ENCODE measurements at regions not wholly inside any gene's neighbourhood (a gene's known extent, or its start where the extent isn't known, plus 50 kb on each side); places are given as distances from the start of the nearest gene placed in this dataset.

GRCh38 chr10:2731940-2732339 lies 335.4 kb upstream of the PFKP start:
- no peaks in the 10 kb centered on the region for H3K36me3 ChIP-seq (ENCODE audit: control insufficient read depth in 5 of 5, insufficient read depth in 5 of 5, low read length in 5 of 5)

GRCh38 chr10:2729197-2729596 lies 338.2 kb upstream of the PFKP start:
- H3K4me1 ChIP-seq (ENCODE audit: control insufficient read depth in 5 of 5, insufficient read depth in 5 of 5, low read length in 5 of 5), result no peaks in the 10 kb centered on the region
- no peaks in the 10 kb centered on the region for H3K36me3 ChIP-seq (ENCODE audit: control insufficient read depth in 5 of 5, insufficient read depth in 5 of 5, low read length in 5 of 5)
- H3K27me3 ChIP-seq (ENCODE audit: control insufficient read depth in 5 of 5, insufficient read depth in 4 of 5, low read length in 5 of 5), result peaks cover 0 to 2% (median 0%) of the 10 kb centered on the region in 5 donors
- no peak overlapping the region for H3K9ac ChIP-seq (ENCODE audit: low read length in 5 of 5)
- H3K9me3 ChIP-seq (ENCODE audit: control insufficient read depth in 5 of 5, low read length in 5 of 5), result peaks cover 0 to 16% (median 4%) of the 10 kb centered on the region in 5 donors
- H3K27ac ChIP-seq (ENCODE audit: low read depth, low read length), result no peak overlapping the region
- no peak overlapping the region for H3K4me3 ChIP-seq (ENCODE audit: low read depth in 1 of 5, low read length in 5 of 5)

More at GRCh38 chr10:2731940-2732339, 335.4 kb upstream of the PFKP start:
- Histone ChIP-seq H3K4me3 (ENCODE audit: low read depth in 1 of 5, low read length in 5 of 5) (no peak overlapping the region), H3K27me3 (ENCODE audit: control insufficient read depth in 5 of 5, insufficient read depth in 4 of 5, low read length in 5 of 5) (peaks cover 0 to 2% (median 0%) of the 10 kb centered on the region in 5 donors), H3K9me3 (ENCODE audit: control insufficient read depth in 5 of 5, low read length in 5 of 5) (peaks cover 0 to 16% (median 4%) of the 10 kb centered on the region in 5 donors), H3K4me1 (ENCODE audit: control insufficient read depth in 5 of 5, insufficient read depth in 5 of 5, low read length in 5 of 5) (no peaks in the 10 kb centered on the region), H3K9ac (ENCODE audit: low read length in 5 of 5) (no peak overlapping the region), H3K27ac (ENCODE audit: low read depth, low read length) (no peak overlapping the region)

- no peaks in the 10 kb centered on the region for H3K36me3 ChIP-seq (ENCODE audit: control insufficient read depth in 5 of 5, insufficient read depth in 5 of 5, low read length in 5 of 5)
- H3K9ac ChIP-seq (ENCODE audit: low read length in 5 of 5), result no peak overlapping the region
- H3K27ac ChIP-seq (ENCODE audit: low read depth, low read length), result no peak overlapping the region
- H3K4me1 ChIP-seq (ENCODE audit: control insufficient read depth in 5 of 5, insufficient read depth in 5 of 5, low read length in 5 of 5), result no peaks in the 10 kb centered on the region
- no peak overlapping the region for H3K4me3 ChIP-seq (ENCODE audit: low read depth in 1 of 5, low read length in 5 of 5)
- peaks cover 0 to 18% (median 4%) of the 10 kb centered on the region in 5 donors for H3K9me3 ChIP-seq (ENCODE audit: control insufficient read depth in 5 of 5, low read length in 5 of 5)
- peaks cover 0 to 2% (median 0%) of the 10 kb centered on the region in 5 donors for H3K27me3 ChIP-seq (ENCODE audit: control insufficient read depth in 5 of 5, insufficient read depth in 4 of 5, low read length in 5 of 5)
Measured at GRCh38 chr10:2728087-2728486, 339.3 kb upstream of the PFKP start.

GRCh38 chr10:2716596-2716995 lies 350.8 kb upstream of the PFKP start:
- Histone ChIP-seq H3K27ac (ENCODE audit: low read depth, low read length) (no peak overlapping the region), H3K9me3 (ENCODE audit: control insufficient read depth in 5 of 5, low read length in 5 of 5) (peaks cover 0 to 2% (median 0%) of the 10 kb centered on the region in 5 donors), H3K9ac (ENCODE audit: low read length in 5 of 5) (no peak overlapping the region), H3K4me3 (ENCODE audit: low read depth in 1 of 5, low read length in 5 of 5) (no peak overlapping the region), H3K4me1 (ENCODE audit: control insufficient read depth in 5 of 5, insufficient read depth in 5 of 5, low read length in 5 of 5) (no peaks in the 10 kb centered on the region), H3K27me3 (ENCODE audit: control insufficient read depth in 5 of 5, insufficient read depth in 4 of 5, low read length in 5 of 5) (peaks cover 0 to 3% (median 0%) of the 10 kb centered on the region in 5 donors), H3K36me3 (ENCODE audit: control insufficient read depth in 5 of 5, insufficient read depth in 5 of 5, low read length in 5 of 5) (no peaks in the 10 kb centered on the region)

DNA sequence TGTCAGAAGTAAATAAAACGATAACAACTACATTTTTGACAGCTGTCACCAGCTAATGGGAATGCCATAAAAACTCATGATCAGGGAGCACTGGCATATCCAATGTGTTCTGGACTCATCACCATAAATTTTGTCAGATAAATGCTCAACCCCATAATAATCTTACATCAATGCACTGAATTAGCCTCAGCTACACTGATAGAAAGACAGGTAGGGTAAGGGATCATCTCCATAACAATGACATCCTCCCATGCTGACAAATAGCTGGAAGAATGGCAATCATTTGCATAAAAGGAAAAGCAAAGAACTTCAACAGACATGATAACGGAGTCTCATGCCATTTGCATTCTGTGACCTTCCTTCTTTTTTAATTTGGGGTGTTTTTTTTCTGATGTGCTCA lies 352.8 kb upstream of the PFKP start:
- Histone ChIP-seq H3K9ac (ENCODE audit: low read length in 5 of 5) (no peak overlapping the region), H3K36me3 (ENCODE audit: control insufficient read depth in 5 of 5, insufficient read depth in 5 of 5, low read length in 5 of 5) (no peaks in the 10 kb centered on the region), H3K9me3 (ENCODE audit: control insufficient read depth in 5 of 5, low read length in 5 of 5) (peaks cover 0 to 2% (median 0%) of the 10 kb centered on the region in 5 donors), H3K27me3 (ENCODE audit: control insufficient read depth in 5 of 5, insufficient read depth in 4 of 5, low read length in 5 of 5) (peaks cover 0 to 3% (median 0%) of the 10 kb centered on the region in 5 donors), H3K4me1 (ENCODE audit: control insufficient read depth in 5 of 5, insufficient read depth in 5 of 5, low read length in 5 of 5) (no peaks in the 10 kb centered on the region), H3K4me3 (ENCODE audit: low read depth in 1 of 5, low read length in 5 of 5) (no peak overlapping the region), H3K27ac (ENCODE audit: low read depth, low read length) (no peak overlapping the region)

DNA sequence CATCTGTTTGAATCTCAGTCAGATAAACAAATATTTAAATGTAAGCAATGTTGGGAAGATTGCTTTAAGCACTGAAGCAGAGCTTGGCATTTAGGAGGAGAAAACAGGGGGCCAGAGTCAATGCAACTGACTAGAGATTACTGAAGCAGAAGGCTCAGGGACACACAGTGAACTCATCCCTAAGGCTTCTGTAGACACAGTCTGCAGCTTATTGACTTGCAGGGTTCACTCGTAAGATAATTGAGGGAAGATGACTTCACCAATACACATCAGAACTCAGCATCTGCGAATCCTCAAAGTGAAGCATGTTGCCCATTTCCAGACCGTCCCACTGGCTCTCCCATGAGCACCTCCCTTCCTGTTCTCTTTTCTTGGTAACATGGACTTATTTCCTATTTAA lies 363.4 kb upstream of the PFKP start:
- Histone ChIP-seq H3K4me3 (ENCODE audit: low read depth in 1 of 5, low read length in 5 of 5) (no peak overlapping the region), H3K36me3 (ENCODE audit: control insufficient read depth in 5 of 5, insufficient read depth in 5 of 5, low read length in 5 of 5) (no peaks in the 10 kb centered on the region), H3K27me3 (ENCODE audit: control insufficient read depth in 5 of 5, insufficient read depth in 4 of 5, low read length in 5 of 5) (peaks cover 0 to 4% (median 0%) of the 10 kb centered on the region in 5 donors), H3K9ac (ENCODE audit: low read length in 5 of 5) (no peak overlapping the region), H3K4me1 (ENCODE audit: control insufficient read depth in 5 of 5, insufficient read depth in 5 of 5, low read length in 5 of 5) (no peaks in the 10 kb centered on the region), H3K9me3 (ENCODE audit: control insufficient read depth in 5 of 5, low read length in 5 of 5) (peaks cover 0 to 8% (median 0%) of the 10 kb centered on the region in 5 donors), H3K27ac (ENCODE audit: low read depth, low read length) (no peak overlapping the region)

DNA sequence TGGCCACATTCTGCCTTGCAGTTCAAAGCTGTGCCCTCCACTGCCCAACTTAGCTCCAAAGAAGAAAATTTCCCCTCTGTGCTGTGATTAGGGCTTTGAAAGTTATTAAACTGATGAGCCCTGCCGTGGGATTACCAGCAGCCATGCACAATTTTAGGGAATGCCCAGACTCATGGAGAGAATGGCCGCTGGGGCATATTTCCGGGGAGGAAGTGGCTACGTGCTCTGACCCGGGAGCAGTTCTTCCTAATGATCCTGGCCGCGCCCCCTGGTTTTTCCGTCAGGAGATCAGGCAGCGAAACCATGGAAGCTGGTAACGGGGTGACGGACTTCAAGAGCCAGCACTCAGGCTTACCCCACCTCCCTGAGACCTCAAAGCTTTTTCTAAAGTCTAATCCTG lies 365.5 kb upstream of the PFKP start:
- Histone ChIP-seq H3K27me3 (ENCODE audit: control insufficient read depth in 5 of 5, insufficient read depth in 4 of 5, low read length in 5 of 5) (peaks cover 0 to 4% (median 0%) of the 10 kb centered on the region in 5 donors), H3K36me3 (ENCODE audit: control insufficient read depth in 5 of 5, insufficient read depth in 5 of 5, low read length in 5 of 5) (no peaks in the 10 kb centered on the region), H3K9ac (ENCODE audit: low read length in 5 of 5) (no peak overlapping the region), H3K9me3 (ENCODE audit: control insufficient read depth in 5 of 5, low read length in 5 of 5) (peaks cover 0 to 8% (median 0%) of the 10 kb centered on the region in 5 donors), H3K4me1 (ENCODE audit: control insufficient read depth in 5 of 5, insufficient read depth in 5 of 5, low read length in 5 of 5) (no peaks in the 10 kb centered on the region), H3K4me3 (ENCODE audit: low read depth in 1 of 5, low read length in 5 of 5) (no peak overlapping the region), H3K27ac (ENCODE audit: low read depth, low read length) (no peak overlapping the region)

DNA sequence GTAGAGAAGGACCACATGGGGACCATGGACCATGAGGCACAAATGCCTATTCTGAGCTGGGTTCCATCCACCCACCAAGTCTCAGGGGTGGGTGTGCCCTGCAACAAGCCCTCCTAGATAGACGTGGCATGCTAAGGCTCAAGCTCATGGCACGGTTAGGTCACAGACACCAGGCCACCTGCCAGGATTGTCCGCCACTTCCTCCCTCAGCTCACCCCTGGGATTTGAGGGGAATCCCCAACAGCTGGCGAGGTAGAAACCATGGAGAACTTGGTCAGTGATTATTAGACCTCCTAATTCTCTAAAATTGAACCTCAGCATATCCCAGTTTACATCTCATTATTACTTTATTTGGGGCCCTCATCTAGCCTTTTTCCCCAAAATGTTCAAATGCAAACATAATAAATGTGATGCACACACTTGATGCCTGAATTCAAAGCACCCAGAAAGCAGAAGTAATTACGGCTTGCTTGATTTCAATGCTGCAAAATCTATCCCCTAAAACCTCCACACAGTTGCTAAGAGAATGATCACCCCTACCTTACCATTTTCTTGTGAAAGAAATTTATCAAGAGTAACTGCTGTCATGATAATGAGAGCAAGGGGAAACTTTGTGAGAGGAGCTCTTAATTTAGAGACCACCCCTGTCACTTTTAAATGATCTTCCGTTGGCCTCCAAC lies 366.6 kb upstream of the PFKP start:
- H3K36me3 ChIP-seq (ENCODE audit: control insufficient read depth in 5 of 5, insufficient read depth in 5 of 5, low read length in 5 of 5), result no peaks in the 10 kb centered on the region
- H3K4me3 ChIP-seq (ENCODE audit: low read depth in 1 of 5, low read length in 5 of 5), result no peak overlapping the region
- H3K4me1 ChIP-seq (ENCODE audit: control insufficient read depth in 5 of 5, insufficient read depth in 5 of 5, low read length in 5 of 5), result no peaks in the 10 kb centered on the region

GRCh38 chr10:2688958-2689357 lies 378.4 kb upstream of the PFKP start:
- H3K27ac ChIP-seq (ENCODE audit: low read depth, low read length), result no peak overlapping the region
- H3K4me1 ChIP-seq (ENCODE audit: control insufficient read depth in 5 of 5, insufficient read depth in 5 of 5, low read length in 5 of 5), result no peaks in the 10 kb centered on the region
- H3K9me3 ChIP-seq (ENCODE audit: control insufficient read depth in 5 of 5, low read length in 5 of 5), result no peaks in the 10 kb centered on the region
- H3K36me3 ChIP-seq (ENCODE audit: control insufficient read depth in 5 of 5, insufficient read depth in 5 of 5, low read length in 5 of 5), result no peaks in the 10 kb centered on the region
- H3K4me3 ChIP-seq (ENCODE audit: low read depth in 1 of 5, low read length in 5 of 5), result no peak overlapping the region
- H3K27me3 ChIP-seq (ENCODE audit: control insufficient read depth in 5 of 5, insufficient read depth in 4 of 5, low read length in 5 of 5), result no peaks in the 10 kb centered on the region
- H3K9ac ChIP-seq (ENCODE audit: low read length in 5 of 5), result no peak overlapping the region

More for the DNA sequence above, 366.6 kb upstream of the PFKP start:
- H3K9ac ChIP-seq (ENCODE audit: low read length in 5 of 5), result no peak overlapping the region
- H3K27ac ChIP-seq (ENCODE audit: low read depth, low read length), result no peak overlapping the region
- H3K27me3 ChIP-seq (ENCODE audit: control insufficient read depth in 5 of 5, insufficient read depth in 4 of 5, low read length in 5 of 5), result peaks cover 0 to 4% (median 0%) of the 10 kb centered on the region in 5 donors
- H3K9me3 ChIP-seq (ENCODE audit: control insufficient read depth in 5 of 5, low read length in 5 of 5), result peaks cover 0 to 8% (median 0%) of the 10 kb centered on the region in 5 donors

GRCh38 chr10:2686691-2687090 lies 380.7 kb upstream of the PFKP start:
- peaks cover 0 to 16% (median 0%) of the 10 kb centered on the region in 5 donors for H3K4me1 ChIP-seq (ENCODE audit: control insufficient read depth in 5 of 5, insufficient read depth in 5 of 5, low read length in 5 of 5)
- no peak overlapping the region for H3K9ac ChIP-seq (ENCODE audit: low read length in 5 of 5)
- H3K27me3 ChIP-seq (ENCODE audit: control insufficient read depth in 5 of 5, insufficient read depth in 4 of 5, low read length in 5 of 5), result no peaks in the 10 kb centered on the region
- H3K36me3 ChIP-seq (ENCODE audit: control insufficient read depth in 5 of 5, insufficient read depth in 5 of 5, low read length in 5 of 5), result no peaks in the 10 kb centered on the region
- H3K9me3 ChIP-seq (ENCODE audit: control insufficient read depth in 5 of 5, low read length in 5 of 5), result no peaks in the 10 kb centered on the region
- no peak overlapping the region for H3K4me3 ChIP-seq (ENCODE audit: low read depth in 1 of 5, low read length in 5 of 5)
- H3K27ac ChIP-seq (ENCODE audit: low read depth, low read length), result no peak overlapping the region

Measured in subcutaneous abdominal adipose tissue (tissue), 5 donors.